ENCODE measurements at regions not wholly inside any gene's neighbourhood (a gene's known extent, or its start where the extent isn't known, plus 50 kb on each side); places are given as distances from the start of the nearest gene placed in this dataset.

GRCh38 chr5:82885627-82886389 is 191.4 kb downstream of the TMEM167A start:
- DNase-seq (ENCODE audit: low read depth, low spot score) (no peak), ATAC-seq (no peak)
- Histone ChIP-seq H4K20me1 (ENCODE audit: insufficient read depth) (peaks cover 3% of the 10 kb centered on the region; the same call in 1 of the 2 replicates), H3K4me2 (ENCODE audit: low read length) (no peak overlapping the region), H2AFZ (ENCODE audit: low read depth, low read length, poor library complexity, severe bottlenecking) (no peak overlapping the region), H3K36me3 (ENCODE audit: control insufficient read depth in 1 of 2, insufficient read depth in 2 of 2, low read length in 2 of 2) (peaks cover 0 to 6% of the 10 kb centered on the region in 2 experiments; a peak in 1 of 4 replicates), H3K27me3 (ENCODE audit: insufficient read depth, low read length) (no peaks in the 10 kb centered on the region), H3K79me2 (ENCODE audit: insufficient read depth, low read length) (no peaks in the 10 kb centered on the region), H3K9me3 (ENCODE audit: control insufficient read depth in 1 of 2, insufficient read depth in 1 of 2, low read depth in 1 of 2, low read length in 2 of 2) (no peaks in the 10 kb centered on the region; a peak in 1 of 4 replicates), H3K9ac (ENCODE audit: low read length) (no peak overlapping the region), H3K27ac (ENCODE audit: low read depth, low read length) (no peak overlapping the region), H3K9me2 (ENCODE audit: insufficient read depth) (no peaks in the 10 kb centered on the region; the same call in 1 of the 2 replicates), H3K4me3 (replicated peaks in 1 of 2; ENCODE audit: low read depth in 1 of 2, low read length in 2 of 2) (no peak overlapping the region), H3K4me1 (ENCODE audit: control insufficient read depth in 1 of 2, insufficient read depth in 2 of 2, low read length in 2 of 2) (peaks cover 0 to 3% of the 10 kb centered on the region in 2 experiments; a peak in 2 of 4 replicates)
- TF ChIP-seq RAD21 (IDR thresholded peaks at IDR 0.05; ENCODE audit: low read depth) = peak; percentile 51
- no peak for TF ChIP-seq CEBPB (IDR thresholded peaks at IDR 0.05; ENCODE audit: low read depth)
- TF ChIP-seq REST (IDR thresholded peaks at IDR 0.05; ENCODE audit: low read depth) = no peak
- TF ChIP-seq TCF7L2 (IDR thresholded peaks at IDR 0.05; ENCODE audit: borderline replicate concordance, extremely low read depth, insufficient read depth, insufficient read length) = no peak
- TF ChIP-seq CBX3 (IDR thresholded peaks at IDR 0.05; ENCODE audit: low read depth) = no peak
- TF ChIP-seq CTCF (IDR thresholded peaks at IDR 0.05 in 2 of 3, conservative IDR thresholded peaks at IDR 0.05 in 1 of 3; ENCODE audit: borderline replicate concordance in 1 of 3, insufficient read depth in 1 of 3, low read depth in 2 of 3, low read length in 2 of 3) = peak in 2 of 3 experiments; percentile 5 to 19; a peak in 2 of 6 replicates
- no peak for TF ChIP-seq JUND (IDR thresholded peaks at IDR 0.05)
- ChIA-PET POLR2A (no interaction called here), RAD21 (ENCODE audit: low non-redundant PET in 1 of 2, low total read pairs in 2 of 2, uncharacterized antibody in 2 of 2, unreplicated experiment in 2 of 2) (no interaction called here), CTCF (no interaction called here)
- intact Hi-C loops (cut with micrococcal nuclease) = no loop called here
- no TSS peak for BruUV-seq (replicated peaks)
